CD4-positive, alpha-beta T cell treated with Interleukin-2 at 100 ng/mL for 4 hours (primary cell): ENCODE measurements at regions not wholly inside any gene's neighbourhood (a gene's known extent, or its start where the extent isn't known, plus 50 kb on each side); places are given as distances from the start of the nearest gene placed in this dataset.

Experiments used
- DNase-seq: peaks from one replicate; pipeline ENCODE4 v3.0.0-alpha.2; 2020; ENCODE audit warnings: low spot score

- DNase-seq: no peak
Observed at GRCh38 chr9:86695910-86696424, 251.3 kb downstream of the GAS1 start.

- no peak for DNase-seq
Observed at GRCh38 chr9:86690034-86690433, 257.3 kb downstream of the GAS1 start.

- DNase-seq: no peak
Observed at GRCh38 chr9:86687788-86688187, 259.5 kb downstream of the GAS1 start.

GRCh38 chr9:86685556-86685955, 261.8 kb downstream of the GAS1 start:
- DNase-seq: no peak

GRCh38 chr9:86684148-86684547, 263.2 kb downstream of the GAS1 start:
- DNase-seq: no peak

- no peak for DNase-seq
Observed at GRCh38 chr9:86682240-86682639, 265.1 kb downstream of the GAS1 start.

- no peak for DNase-seq
Observed at GRCh38 chr9:86679909-86680308, 267.4 kb downstream of the GAS1 start.

- DNase-seq: no peak
Observed at GRCh38 chr9:86676396-86676795, 270.9 kb downstream of the GAS1 start.

GRCh38 chr9:86675805-86676204, 271.5 kb downstream of the GAS1 start:
- no peak for DNase-seq

GRCh38 chr9:86674487-86674886, 272.8 kb downstream of the GAS1 start:
- no peak for DNase-seq

- DNase-seq: no peak
Observed at GRCh38 chr9:86672966-86673365, 274.3 kb downstream of the GAS1 start.

GRCh38 chr9:86672301-86672700, 275.0 kb downstream of the GAS1 start:
- DNase-seq: no peak

- no peak for DNase-seq
Observed at GRCh38 chr9:86671018-86671417, 276.3 kb downstream of the GAS1 start.

- DNase-seq: no peak
Observed at GRCh38 chr9:86670536-86670935, 276.8 kb downstream of the GAS1 start.

- no peak for DNase-seq
Observed at GRCh38 chr9:86670076-86670475, 277.2 kb downstream of the GAS1 start.

- DNase-seq: no peak
Observed at GRCh38 chr9:86669422-86669821, 277.9 kb downstream of the GAS1 start.

- DNase-seq: no peak
Observed at GRCh38 chr9:86668488-86668887, 278.8 kb downstream of the GAS1 start.

- DNase-seq: no peak
Observed at GRCh38 chr9:86667307-86667706, 280.0 kb downstream of the GAS1 start.

- no peak for DNase-seq
Observed at GRCh38 chr9:86665416-86665815, 281.9 kb downstream of the GAS1 start.

- DNase-seq: no peak
Observed at GRCh38 chr9:86664603-86665002, 282.7 kb downstream of the GAS1 start.

GRCh38 chr9:86663905-86664304, 283.4 kb downstream of the GAS1 start:
- DNase-seq: no peak

- no peak for DNase-seq
Observed at GRCh38 chr9:86662890-86663468, 284.3 kb downstream of the GAS1 start.

- no peak for DNase-seq
Observed at GRCh38 chr9:86660146-86660943, 287.0 kb downstream of the GAS1 start.
